Effector memory CD4-positive, alpha-beta T cell (primary cell): ENCODE measurements at regions not wholly inside any gene's neighbourhood (a gene's known extent, or its start where the extent isn't known, plus 50 kb on each side); places are given as distances from the start of the nearest gene placed in this dataset.

Experiments used
- DNase-seq, 3 donors: peaks; one replicate each; pipeline ENCODE4 v3.0.0-alpha.2; 2020
- H3K27ac ChIP-seq: 2 replicates; pipeline ENCODE4 v1.7.0; 2013; ENCODE audit warnings: mild to moderate bottlenecking, low read length, moderate library complexity; ENCODE audit not compliant: insufficient read depth, poor library complexity, severe bottlenecking
- H3K27me3 ChIP-seq: replicated peaks from 2 replicates; pipeline ENCODE4 v1.7.0; 2013; ENCODE audit warnings: mild to moderate bottlenecking, low read length; ENCODE audit not compliant: insufficient read depth, control insufficient read depth, poor library complexity, severe bottlenecking
- H3K36me3 ChIP-seq: 2 replicates; pipeline ENCODE4 v1.7.0; 2013; ENCODE audit warnings: mild to moderate bottlenecking, low read length, moderate library complexity; ENCODE audit not compliant: control insufficient read depth, insufficient read depth
- H3K4me1 ChIP-seq: 2 replicates; pipeline ENCODE4 v1.7.0; 2013; ENCODE audit warnings: low read length, mild to moderate bottlenecking; ENCODE audit not compliant: control insufficient read depth, insufficient read depth, poor library complexity, severe bottlenecking
- H3K4me3 ChIP-seq: 2 replicates; pipeline ENCODE4 v1.7.0; 2013; ENCODE audit warnings: low read length, low read depth, mild to moderate bottlenecking; ENCODE audit not compliant: insufficient read depth, poor library complexity, severe bottlenecking
- H3K9me3 ChIP-seq: 2 replicates; pipeline ENCODE4 v1.7.0; 2013; ENCODE audit warnings: mild to moderate bottlenecking, low read length, moderate library complexity; ENCODE audit not compliant: control insufficient read depth

GRCh38 chr1:188355847-188356246 is 1527.1 kb downstream of the PLA2G4A start:
- Histone ChIP-seq H3K27ac (no peak overlapping the region), H3K4me1 (no peaks in the 10 kb centered on the region), H3K36me3 (no peaks in the 10 kb centered on the region), H3K27me3 (no peaks in the 10 kb centered on the region), H3K4me3 (no peak overlapping the region), H3K9me3 (no peaks in the 10 kb centered on the region)
- DNase-seq = no peak

- Histone ChIP-seq H3K4me1 (no peaks in the 10 kb centered on the region), H3K36me3 (no peaks in the 10 kb centered on the region), H3K4me3 (no peak overlapping the region), H3K27me3 (no peaks in the 10 kb centered on the region), H3K27ac (no peak overlapping the region), H3K9me3 (no peaks in the 10 kb centered on the region)
- no peak for DNase-seq
These were observed 1530.6 kb downstream of the PLA2G4A start for GRCh38 chr1:188359315-188359714.

GRCh38 chr1:188363943-188364342 is 1535.2 kb downstream of the PLA2G4A start:
- no peak for DNase-seq
- H3K27me3 ChIP-seq = no peaks in the 10 kb centered on the region

GRCh38 chr1:188364927-188365449 is 1536.2 kb downstream of the PLA2G4A start:
- H3K4me1 ChIP-seq = no peaks in the 10 kb centered on the region
- no peaks in the 10 kb centered on the region for H3K36me3 ChIP-seq
- H3K9me3 ChIP-seq = no peaks in the 10 kb centered on the region
- no peak for DNase-seq
- H3K27me3 ChIP-seq = no peaks in the 10 kb centered on the region
- no peak overlapping the region for H3K27ac ChIP-seq
- H3K4me3 ChIP-seq = no peak overlapping the region

More at GRCh38 chr1:188363943-188364342, 1535.2 kb downstream of the PLA2G4A start:
- Histone ChIP-seq H3K36me3 (no peaks in the 10 kb centered on the region), H3K9me3 (no peaks in the 10 kb centered on the region), H3K4me3 (no peak overlapping the region), H3K4me1 (no peaks in the 10 kb centered on the region), H3K27ac (no peak overlapping the region)

- H3K4me3 ChIP-seq = no peak overlapping the region
- no peaks in the 10 kb centered on the region for H3K27me3 ChIP-seq
- no peak for DNase-seq
- no peaks in the 10 kb centered on the region for H3K9me3 ChIP-seq
- H3K36me3 ChIP-seq = no peaks in the 10 kb centered on the region
- H3K4me1 ChIP-seq = no peaks in the 10 kb centered on the region
- H3K27ac ChIP-seq = no peak overlapping the region
These were observed 1537.1 kb downstream of the PLA2G4A start for GRCh38 chr1:188365874-188366273.

GRCh38 chr1:188367661-188368060 is 1538.9 kb downstream of the PLA2G4A start:
- no peaks in the 10 kb centered on the region for H3K36me3 ChIP-seq
- H3K9me3 ChIP-seq = peaks cover under 1% of the 10 kb centered on the region
- DNase-seq = no peak
- H3K27ac ChIP-seq = no peak overlapping the region
- H3K27me3 ChIP-seq = no peaks in the 10 kb centered on the region
- H3K4me1 ChIP-seq = no peaks in the 10 kb centered on the region
- no peak overlapping the region for H3K4me3 ChIP-seq

GRCh38 chr1:188371295-188371806 is 1542.6 kb downstream of the PLA2G4A start:
- H3K4me3 ChIP-seq = no peak overlapping the region
- no peak for DNase-seq
- H3K27ac ChIP-seq = no peak overlapping the region
- H3K27me3 ChIP-seq = no peaks in the 10 kb centered on the region
- H3K4me1 ChIP-seq = no peaks in the 10 kb centered on the region
- peaks cover 4% of the 10 kb centered on the region for H3K9me3 ChIP-seq
- no peaks in the 10 kb centered on the region for H3K36me3 ChIP-seq

- Histone ChIP-seq H3K4me1 (no peaks in the 10 kb centered on the region), H3K4me3 (no peak overlapping the region), H3K27ac (no peak overlapping the region), H3K9me3 (peaks cover 4% of the 10 kb centered on the region), H3K27me3 (no peaks in the 10 kb centered on the region), H3K36me3 (no peaks in the 10 kb centered on the region)
- no peak for DNase-seq
These were observed 1544.1 kb downstream of the PLA2G4A start for GRCh38 chr1:188372821-188373220.

GRCh38 chr1:188382851-188383250 is 1554.1 kb downstream of the PLA2G4A start:
- H3K36me3 ChIP-seq = no peaks in the 10 kb centered on the region
- H3K4me3 ChIP-seq = no peak overlapping the region

GRCh38 chr1:188386161-188386560 is 1557.4 kb downstream of the PLA2G4A start:
- no peaks in the 10 kb centered on the region for H3K4me1 ChIP-seq
- H3K27ac ChIP-seq = no peak overlapping the region
- no peak overlapping the region for H3K4me3 ChIP-seq
- no peak for DNase-seq
- no peaks in the 10 kb centered on the region for H3K36me3 ChIP-seq
- no peaks in the 10 kb centered on the region for H3K9me3 ChIP-seq
- H3K27me3 ChIP-seq = no peaks in the 10 kb centered on the region

More at GRCh38 chr1:188382851-188383250, 1554.1 kb downstream of the PLA2G4A start:
- no peaks in the 10 kb centered on the region for H3K9me3 ChIP-seq
- H3K4me1 ChIP-seq = no peaks in the 10 kb centered on the region
- no peaks in the 10 kb centered on the region for H3K27me3 ChIP-seq
- no peak overlapping the region for H3K27ac ChIP-seq
- no peak for DNase-seq
